Epithelial cell of esophagus (primary cell): ENCODE measurements at regions not wholly inside any gene's neighbourhood (a gene's known extent, or its start where the extent isn't known, plus 50 kb on each side); places are given as distances from the start of the nearest gene placed in this dataset.

Source experiments
- DNase-seq: peaks from one replicate; pipeline ENCODE4 v3.0.0; 2010; ENCODE audit warnings: low read depth
- H3K4me3 ChIP-seq: 2 replicates; pipeline ENCODE4 v1.5.1; 2011; ENCODE audit warnings: mild to moderate bottlenecking, low read length, control low read depth
- CTCF ChIP-seq: IDR thresholded peaks from 2 replicates; pipeline ENCODE4 v1.5.1; 2011; ENCODE audit warnings: low read depth, mild to moderate bottlenecking, low read length, control low read depth, inconsistent platforms; ENCODE audit not compliant: insufficient read depth; ENCODE audit errors: missing control alignments

DNA sequence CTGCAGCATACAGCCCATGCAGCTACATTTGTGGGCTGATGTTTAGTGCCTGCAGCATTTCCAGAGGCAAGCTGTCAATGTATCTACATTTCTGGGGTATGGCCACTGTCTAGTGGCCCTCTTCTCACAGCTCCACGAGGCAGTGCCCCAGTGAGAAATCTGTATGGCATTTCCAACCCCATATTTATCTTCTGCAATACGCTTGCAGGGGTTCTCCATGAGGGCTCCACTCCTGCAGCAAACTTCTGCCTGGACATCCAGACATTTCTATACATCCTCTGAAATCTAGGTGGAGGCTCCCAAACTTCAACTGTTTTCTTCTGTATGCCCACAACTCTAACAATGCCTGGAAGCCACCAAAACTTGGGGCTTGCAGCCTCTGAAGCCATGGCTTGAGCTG, 502.3 kb downstream of the C6orf118 start:
- DNase-seq, result no peak
- no peak overlapping the region for H3K4me3 ChIP-seq
- TF ChIP-seq CTCF, result no peak

DNA sequence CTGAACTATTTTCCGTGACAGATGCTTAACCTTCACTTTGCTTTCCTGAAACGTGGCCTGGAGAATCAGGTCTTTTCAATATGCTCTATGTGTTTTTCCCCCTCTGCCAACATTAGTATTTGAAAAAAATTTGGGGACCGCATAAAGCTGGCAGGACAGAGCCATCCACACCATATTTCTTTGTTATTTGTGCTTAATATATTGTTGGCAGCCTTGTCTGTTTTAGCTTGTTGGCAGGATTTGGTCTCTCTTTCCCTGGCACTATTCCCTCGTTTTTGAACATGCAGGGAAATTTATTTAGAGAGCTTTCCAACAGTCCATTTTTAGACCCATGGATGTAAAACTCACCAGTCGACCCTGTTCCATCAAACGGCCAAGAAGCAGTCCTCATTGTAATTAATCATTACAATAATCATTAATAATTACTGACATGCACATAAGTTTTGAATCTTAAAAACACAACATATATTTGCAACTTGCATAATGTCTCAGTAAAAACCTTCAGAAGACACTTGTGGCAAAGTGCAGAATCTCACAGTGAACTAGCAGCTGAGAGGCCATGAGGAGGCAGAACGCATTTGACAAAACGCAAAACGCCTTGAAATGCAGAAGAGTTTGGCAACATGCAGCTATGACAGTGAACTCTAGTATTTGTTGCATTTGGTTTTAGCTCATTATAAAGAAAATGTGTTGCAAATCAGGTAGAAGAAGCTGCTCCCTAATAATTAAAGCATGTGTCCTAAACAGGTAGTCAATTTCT, 514.2 kb downstream of the C6orf118 start:
- H3K4me3 ChIP-seq, result no peak overlapping the region
- TF ChIP-seq CTCF, result no peak
- no peak for DNase-seq

DNA sequence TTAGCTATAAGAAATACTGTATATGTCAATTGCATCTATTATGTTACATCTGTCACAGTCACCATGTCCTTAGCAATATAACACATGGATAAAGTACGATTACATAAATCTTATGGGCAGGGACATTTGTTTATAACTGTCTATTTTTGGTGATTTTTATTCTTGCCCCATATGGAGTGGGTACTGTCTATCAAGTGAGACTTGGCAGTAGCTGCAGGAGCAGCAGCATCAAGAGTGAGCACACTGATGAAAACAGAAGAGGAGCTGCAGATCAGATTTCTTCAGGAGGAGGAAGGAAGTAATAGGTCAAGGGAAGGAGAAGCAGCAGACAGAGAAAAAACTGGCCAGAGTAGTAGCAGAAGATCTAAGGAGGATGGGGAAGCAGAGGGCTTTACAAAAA, 516.7 kb downstream of the C6orf118 start:
- TF ChIP-seq CTCF, result no peak
- DNase-seq, result no peak

GRCh38 chr6:164791498-164791897, 517.9 kb downstream of the C6orf118 start:
- TF ChIP-seq CTCF, result no peak
- no peak for DNase-seq

More for the DNA sequence above, 516.7 kb downstream of the C6orf118 start:
- no peak overlapping the region for H3K4me3 ChIP-seq

GRCh38 chr6:164763788-164764187, 545.6 kb downstream of the C6orf118 start:
- TF ChIP-seq CTCF, result no peak
- no peak for DNase-seq
- H3K4me3 ChIP-seq, result no peak overlapping the region

More at GRCh38 chr6:164791498-164791897, 517.9 kb downstream of the C6orf118 start:
- no peak overlapping the region for H3K4me3 ChIP-seq

GRCh38 chr6:164757451-164757850, 552.0 kb downstream of the C6orf118 start:
- no peak for DNase-seq
- H3K4me3 ChIP-seq, result no peak overlapping the region
- no peak for TF ChIP-seq CTCF

- DNase-seq, result no peak
- no peak for TF ChIP-seq CTCF
- no peak overlapping the region for H3K4me3 ChIP-seq
These were observed 552.7 kb downstream of the C6orf118 start for GRCh38 chr6:164756723-164757122.
